ENCODE measurements at regions not wholly inside any gene's neighbourhood (a gene's known extent, or its start where the extent isn't known, plus 50 kb on each side); places are given as distances from the start of the nearest gene placed in this dataset.

- Mint-ChIP-seq H3K4me1 (ENCODE audit: low read depth) (peaks cover 11% of the 10 kb centered on the region), H3K9me3 (ENCODE audit: low read depth) (no peaks in the 10 kb centered on the region), H3K27me3 (no peaks in the 10 kb centered on the region), H3K36me3 (ENCODE audit: insufficient read depth) (no peaks in the 10 kb centered on the region), H3K27ac (no peak overlapping the region), H3K4me3 (ENCODE audit: low read depth) (no peak overlapping the region)
- DNase-seq (ENCODE audit: low spot score, unreplicated experiment): no peak
- no peak for TF ChIP-seq CTCF (IDR thresholded peaks at IDR 0.05; ENCODE audit: unreplicated experiment)
These were observed 271.6 kb downstream of the PLK2 start for GRCh38 chr5:58188262-58188651.

- DNase-seq (ENCODE audit: low spot score, unreplicated experiment): no peak
- H3K9me3 Mint-ChIP-seq (ENCODE audit: low read depth): no peaks in the 10 kb centered on the region
- peaks cover 12% of the 10 kb centered on the region for H3K4me1 Mint-ChIP-seq (ENCODE audit: low read depth)
- no peaks in the 10 kb centered on the region for H3K36me3 Mint-ChIP-seq (ENCODE audit: insufficient read depth)
- no peak overlapping the region for H3K4me3 Mint-ChIP-seq (ENCODE audit: low read depth)
- no peak for TF ChIP-seq CTCF (IDR thresholded peaks at IDR 0.05; ENCODE audit: unreplicated experiment)
- H3K27me3 Mint-ChIP-seq: no peaks in the 10 kb centered on the region
- H3K27ac Mint-ChIP-seq: no peak overlapping the region
These were observed 272.2 kb downstream of the PLK2 start for GRCh38 chr5:58187432-58188261.

DNA sequence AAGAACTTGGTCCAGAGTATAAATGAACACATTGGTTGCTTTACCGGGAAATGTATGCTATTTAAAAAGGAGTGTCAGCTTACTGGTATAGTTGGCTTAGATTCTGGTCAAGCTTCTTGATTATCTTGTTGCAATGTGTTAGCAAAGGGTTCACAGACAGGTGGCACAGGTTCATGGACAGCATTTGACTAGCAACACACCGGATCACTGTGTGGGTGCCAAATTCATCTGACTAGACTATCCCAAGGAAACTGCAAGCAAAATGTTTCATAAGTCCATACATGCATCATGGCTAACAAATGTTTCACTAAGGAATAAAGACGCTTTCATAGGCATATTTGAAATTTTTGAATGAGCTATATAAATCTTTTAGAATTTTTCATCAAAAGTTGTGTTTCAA, 274.1 kb downstream of the PLK2 start:
- Mint-ChIP-seq H3K4me3 (ENCODE audit: low read depth) (no peak overlapping the region), H3K27ac (no peak overlapping the region), H3K4me1 (ENCODE audit: low read depth) (peaks cover 23% of the 10 kb centered on the region), H3K36me3 (ENCODE audit: insufficient read depth) (no peaks in the 10 kb centered on the region), H3K27me3 (no peaks in the 10 kb centered on the region), H3K9me3 (ENCODE audit: low read depth) (no peaks in the 10 kb centered on the region)
- no peak for DNase-seq (ENCODE audit: low spot score, unreplicated experiment)
- no peak for TF ChIP-seq CTCF (IDR thresholded peaks at IDR 0.05; ENCODE audit: unreplicated experiment)

GRCh38 chr5:58185397-58185796, 274.5 kb downstream of the PLK2 start:
- Mint-ChIP-seq H3K27me3 (no peaks in the 10 kb centered on the region), H3K4me1 (ENCODE audit: low read depth) (peaks cover 22% of the 10 kb centered on the region), H3K4me3 (ENCODE audit: low read depth) (no peak overlapping the region), H3K9me3 (ENCODE audit: low read depth) (no peaks in the 10 kb centered on the region), H3K27ac (no peak overlapping the region), H3K36me3 (ENCODE audit: insufficient read depth) (no peaks in the 10 kb centered on the region)
- no peak for DNase-seq (ENCODE audit: low spot score, unreplicated experiment)
- TF ChIP-seq CTCF (IDR thresholded peaks at IDR 0.05; ENCODE audit: unreplicated experiment): no peak

GRCh38 chr5:58184910-58185309, 275.0 kb downstream of the PLK2 start:
- H3K4me1 Mint-ChIP-seq (ENCODE audit: low read depth): peaks cover 22% of the 10 kb centered on the region
- H3K27ac Mint-ChIP-seq: no peak overlapping the region
- H3K9me3 Mint-ChIP-seq (ENCODE audit: low read depth): no peaks in the 10 kb centered on the region
- TF ChIP-seq CTCF (IDR thresholded peaks at IDR 0.05; ENCODE audit: unreplicated experiment): no peak
- no peak for DNase-seq (ENCODE audit: low spot score, unreplicated experiment)
- no peaks in the 10 kb centered on the region for H3K27me3 Mint-ChIP-seq
- no peak overlapping the region for H3K4me3 Mint-ChIP-seq (ENCODE audit: low read depth)
- H3K36me3 Mint-ChIP-seq (ENCODE audit: insufficient read depth): no peaks in the 10 kb centered on the region
